Esophagus muscularis mucosa (tissue), 4 donors: ENCODE measurements at regions not wholly inside any gene's neighbourhood (a gene's known extent, or its start where the extent isn't known, plus 50 kb on each side); places are given as distances from the start of the nearest gene placed in this dataset.

Experiments used
- DNase-seq: peaks from one replicate; pipeline ENCODE4 v3.0.0-alpha.2; 2017; ENCODE audit errors: extremely low spot score
- H3K27ac ChIP-seq, 4 donors: fragments of 200-600 bp; sonication (generic); replicated peaks in 1 of 4; 1 replicate in 3 of 4; 2 replicates in 1 of 4; pipeline ENCODE4 v1.5.1; 2016 to 2019; ENCODE audit warnings: mild to moderate bottlenecking in 1 of 4
- H3K27me3 ChIP-seq, 4 donors: fragments of 200-600 bp; sonication (generic); one replicate each; pipeline versions ENCODE4 v1.5.1 to v1.6.0; 2016 to 2019
- H3K36me3 ChIP-seq, 4 donors: fragments of 200-600 bp; sonication (generic); one replicate each; pipeline ENCODE4 v1.5.1; 2016 to 2019
- H3K4me1 ChIP-seq, 4 donors: fragments of 200-600 bp; sonication (generic); one replicate each; pipeline ENCODE4 v1.5.1; 2016 to 2019
- H3K4me3 ChIP-seq, 4 donors: fragments of 200-600 bp; sonication (generic); 1 replicate in 2 of 4; 2 replicates in 2 of 4; pipeline ENCODE4 v1.5.1; 2016 to 2019; ENCODE audit warnings: mild to moderate bottlenecking in 4 of 4, moderate library complexity in 1 of 4
- H3K9me3 ChIP-seq, 4 donors: fragments of 200-600 bp; sonication (generic); 1 replicate in 3 of 4; 2 replicates in 1 of 4; pipeline ENCODE4 v1.5.1; 2016 to 2019
- CTCF ChIP-seq, 3 experiments: fragments of 200-600 bp in 2 of 3; fragments of 450-650 bp in 1 of 3; sonication (generic) in 2 of 3; IDR thresholded peaks; one replicate each; pipeline ENCODE4 v1.5.1; 2017 to 2019; ENCODE audit warnings: antibody characterized with exemption in 3 of 3, mild to moderate bottlenecking in 2 of 3, moderate library complexity in 1 of 3
- EP300 ChIP-seq: sonication (generic); formaldehyde crosslinking; IDR thresholded peaks from one replicate; pipeline ENCODE4 v1.6.1; 2017; ENCODE audit warnings: antibody characterized with exemption
- POLR2A ChIP-seq: fragments of 450-650 bp; IDR thresholded peaks from one replicate; pipeline ENCODE4 v1.6.1; 2017; ENCODE audit warnings: antibody characterized with exemption, moderate library complexity, mild to moderate bottlenecking, low read depth
- POLR2AphosphoS5 ChIP-seq, 2 donors: sonication (generic); formaldehyde crosslinking; IDR thresholded peaks; one replicate each; pipeline ENCODE4 v1.6.1; 2017; ENCODE audit warnings: antibody characterized with exemption in 2 of 2
- WGBS: methylation state at CpG from one replicate; pipeline ENCODE4 v1.1.5; 2018; 5-methylcytosine and 5-hydroxymethylcytosine counted together
- intact Hi-C: fragments of 100-400 bp; cut with DNase I; formaldehyde crosslinking; loops from one replicate; pipeline ENCODE4 v1.15.1; 2023

DNA sequence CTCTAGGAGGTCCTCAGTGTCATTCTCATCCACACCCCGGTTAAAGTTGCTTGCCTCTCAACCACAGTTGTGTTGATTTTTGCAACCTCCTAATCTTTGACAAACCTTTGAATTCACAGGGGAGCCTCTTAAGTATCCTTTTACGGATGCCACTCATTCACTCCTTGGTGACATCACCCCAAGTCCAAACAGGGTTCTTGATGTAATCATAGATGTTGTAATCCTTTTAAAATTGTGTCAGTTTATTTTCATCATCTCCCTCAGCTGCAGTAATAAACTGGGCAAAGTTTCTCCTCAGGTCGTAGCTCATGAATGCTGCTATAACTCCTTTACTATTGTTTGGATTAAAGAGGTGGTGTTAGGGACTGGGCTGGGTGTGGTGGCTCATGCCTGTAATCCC lies 637.2 kb upstream of the NUDT12 start:
- TF ChIP-seq POLR2A (no peak), POLR2AphosphoS5 (IDR thresholded peaks at IDR 0.05) (no peak), CTCF (IDR thresholded peaks at IDR 0.05) (no peak), EP300 (no peak)
- intact Hi-C loops: no loop called here
- 83% methylated on average over 3 of the region's 3 CpGs for WGBS
- Histone ChIP-seq H3K36me3 (no peaks in the 10 kb centered on the region), H3K27me3 (no peaks in the 10 kb centered on the region), H3K4me1 (no peaks in the 10 kb centered on the region), H3K4me3 (no peak overlapping the region), H3K27ac (no peak overlapping the region), H3K9me3 (no peaks in the 10 kb centered on the region)
- DNase-seq: no peak

GRCh38 chr5:104198156-104198555 lies 635.6 kb upstream of the NUDT12 start:
- TF ChIP-seq EP300 (no peak), POLR2AphosphoS5 (IDR thresholded peaks at IDR 0.05) (no peak), POLR2A (no peak), CTCF (IDR thresholded peaks at IDR 0.05) (no peak)
- Histone ChIP-seq H3K9me3 (no peaks in the 10 kb centered on the region), H3K27ac (no peak overlapping the region), H3K4me3 (no peak overlapping the region), H3K27me3 (no peaks in the 10 kb centered on the region), H3K36me3 (no peaks in the 10 kb centered on the region), H3K4me1 (no peaks in the 10 kb centered on the region)
- intact Hi-C loops: no loop called here
- 100% methylated on average over 1 of the region's 1 CpG for WGBS
- DNase-seq: no peak

GRCh38 chr5:104189909-104190308 lies 627.3 kb upstream of the NUDT12 start:
- WGBS: 67% methylated on average over 2 of the region's 2 CpGs
- TF ChIP-seq CTCF (IDR thresholded peaks at IDR 0.05): no peak
- no peak for TF ChIP-seq POLR2AphosphoS5 (IDR thresholded peaks at IDR 0.05)
- TF ChIP-seq EP300: no peak
- TF ChIP-seq POLR2A: no peak
- H3K27ac ChIP-seq: no peak overlapping the region
- intact Hi-C loops: no loop called here
- H3K27me3 ChIP-seq: no peaks in the 10 kb centered on the region
- no peak for DNase-seq
- H3K4me1 ChIP-seq: no peaks in the 10 kb centered on the region
- H3K36me3 ChIP-seq: no peaks in the 10 kb centered on the region
- H3K9me3 ChIP-seq: no peaks in the 10 kb centered on the region
- H3K4me3 ChIP-seq: no peak overlapping the region

DNA sequence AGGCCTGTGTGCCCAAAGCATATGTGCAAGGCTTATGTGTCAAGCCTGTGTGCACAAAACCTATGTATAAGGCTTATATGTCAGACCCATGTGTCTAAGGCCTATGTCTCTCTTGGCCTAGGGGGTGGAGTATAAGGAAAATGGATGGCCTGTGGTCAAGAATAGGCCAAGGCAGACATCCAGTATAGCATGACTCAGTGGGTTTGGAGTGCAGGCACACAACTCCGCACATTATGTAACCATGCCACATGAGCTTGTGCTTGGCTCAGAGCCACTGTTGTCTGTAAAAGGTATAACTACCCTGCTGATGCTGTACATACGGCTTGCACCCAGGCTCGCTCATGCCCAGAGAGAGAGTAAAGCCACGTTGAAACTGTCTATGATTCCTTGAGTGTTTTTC lies 626.4 kb upstream of the NUDT12 start:
- 94% methylated on average over 4 of the region's 4 CpGs for WGBS
- Histone ChIP-seq H3K27me3 (no peaks in the 10 kb centered on the region), H3K27ac (no peak overlapping the region), H3K9me3 (no peaks in the 10 kb centered on the region), H3K4me1 (no peaks in the 10 kb centered on the region), H3K36me3 (no peaks in the 10 kb centered on the region), H3K4me3 (no peak overlapping the region)
- intact Hi-C loops: no loop called here
- DNase-seq: no peak
- TF ChIP-seq POLR2AphosphoS5 (IDR thresholded peaks at IDR 0.05) (no peak), POLR2A (no peak), EP300 (no peak), CTCF (IDR thresholded peaks at IDR 0.05) (no peak)

- H3K4me1 ChIP-seq: no peaks in the 10 kb centered on the region
- no peak for DNase-seq
- no peaks in the 10 kb centered on the region for H3K9me3 ChIP-seq
- TF ChIP-seq CTCF (IDR thresholded peaks at IDR 0.05) (no peak), POLR2A (no peak), EP300 (no peak)
- no peak overlapping the region for H3K27ac ChIP-seq
- no peaks in the 10 kb centered on the region for H3K36me3 ChIP-seq
- H3K27me3 ChIP-seq: no peaks in the 10 kb centered on the region
- H3K4me3 ChIP-seq: no peak overlapping the region
- intact Hi-C loops: no loop called here
- WGBS: 92% methylated on average over 2 of the region's 2 CpGs
These were observed 625.1 kb upstream of the NUDT12 start for GRCh38 chr5:104187656-104188055.
